Neuronal stem cell (in vitro differentiated cells): ENCODE measurements at regions not wholly inside any gene's neighbourhood (a gene's known extent, or its start where the extent isn't known, plus 50 kb on each side); places are given as distances from the start of the nearest gene placed in this dataset.

Experiments
- DNase-seq: peaks from one replicate; pipeline ENCODE4 v3.0.0-alpha.2; 2013; ENCODE audit warnings: low spot score
- H2AFZ ChIP-seq: one replicate; pipeline ENCODE4 v1.6.1; 2013; ENCODE audit warnings: mild to moderate bottlenecking, low read length, inconsistent platforms
- H2AK5ac ChIP-seq: 2 replicates; pipeline ENCODE4 v1.6.1; 2013; ENCODE audit warnings: low read depth, mild to moderate bottlenecking, inconsistent platforms, low read length, moderate library complexity, mixed read lengths
- H2BK120ac ChIP-seq: 2 replicates; pipeline ENCODE4 v1.6.1; 2013; ENCODE audit warnings: low read depth, mild to moderate bottlenecking, inconsistent platforms, low read length, moderate library complexity, mixed read lengths
- H2BK12ac ChIP-seq: one replicate; pipeline ENCODE4 v1.6.1; 2013; ENCODE audit warnings: low read length, inconsistent platforms
- H2BK15ac ChIP-seq: 2 replicates; pipeline ENCODE4 v1.6.1; 2013; ENCODE audit warnings: mild to moderate bottlenecking, low read length, inconsistent platforms, mixed read lengths
- H2BK5ac ChIP-seq: one replicate; pipeline ENCODE4 v1.6.1; 2013; ENCODE audit warnings: inconsistent platforms, mild to moderate bottlenecking, low read length, moderate library complexity
- H3K14ac ChIP-seq: one replicate; pipeline ENCODE4 v1.6.1; 2013; ENCODE audit warnings: low read length, inconsistent platforms
- H3K18ac ChIP-seq: 2 replicates; pipeline ENCODE4 v1.6.1; 2013; ENCODE audit warnings: low read length, inconsistent platforms
- H3K23ac ChIP-seq: 2 replicates; pipeline ENCODE4 v1.6.1; 2013; ENCODE audit warnings: low read depth, mild to moderate bottlenecking, mixed read lengths, low read length, inconsistent platforms; ENCODE audit not compliant: poor library complexity
- H3K27ac ChIP-seq: replicated peaks from 3 replicates; pipeline ENCODE4 v1.5.1; 2013; ENCODE audit warnings: low read length, inconsistent platforms
- H3K27me3 ChIP-seq, 3 experiments: 2 replicates each; pipeline ENCODE4 v1.6.1; 2013; ENCODE audit warnings: low read length in 3 of 3, mild to moderate bottlenecking in 2 of 3, inconsistent platforms in 1 of 3, low read depth in 1 of 3, mixed read lengths in 1 of 3, moderate library complexity in 1 of 3; ENCODE audit not compliant: control insufficient read depth in 3 of 3, insufficient read depth in 3 of 3
- H3K36me3 ChIP-seq, 2 donors: replicated peaks in 1 of 2; 2 replicates each; pipeline ENCODE4 v1.6.1; 2013; ENCODE audit warnings: low read length in 2 of 2; ENCODE audit not compliant: control insufficient read depth in 2 of 2, insufficient read depth in 2 of 2
- H3K4ac ChIP-seq: 2 replicates; pipeline ENCODE4 v1.6.1; 2013; ENCODE audit warnings: inconsistent platforms, mild to moderate bottlenecking, low read length, moderate library complexity
- H3K4me1 ChIP-seq, 2 donors: 1 replicate in 1 of 2; 2 replicates in 1 of 2; pipeline ENCODE4 v1.6.1; 2013; ENCODE audit warnings: low read length in 2 of 2, low read depth in 1 of 2; ENCODE audit not compliant: control insufficient read depth in 2 of 2, insufficient read depth in 1 of 2
- H3K4me2 ChIP-seq: one replicate; pipeline ENCODE4 v1.6.1; 2013; ENCODE audit warnings: mild to moderate bottlenecking, low read length, inconsistent platforms; ENCODE audit not compliant: insufficient read depth, poor library complexity, severe bottlenecking
- H3K4me3 ChIP-seq, 2 donors: 2 replicates each; pipeline ENCODE4 v1.5.1; 2013; ENCODE audit warnings: low read length in 2 of 2, mild to moderate bottlenecking in 2 of 2, inconsistent platforms in 1 of 2, moderate library complexity in 1 of 2
- H3K79me1 ChIP-seq: one replicate; pipeline ENCODE4 v1.6.1; 2013; ENCODE audit warnings: low read depth, mild to moderate bottlenecking, inconsistent platforms, low read length, moderate library complexity
- H3K9ac ChIP-seq: one replicate; pipeline ENCODE4 v1.6.1; 2013; ENCODE audit warnings: mild to moderate bottlenecking, low read depth, low read length, inconsistent platforms; ENCODE audit not compliant: poor library complexity
- H3K9me3 ChIP-seq, 2 donors: replicated peaks in 1 of 2; 2 replicates each; pipeline versions ENCODE3 to v1.6.1; 2013; ENCODE audit warnings: low read length in 2 of 2, mild to moderate bottlenecking in 2 of 2, inconsistent platforms in 1 of 2, low read depth in 1 of 2, mixed read lengths in 1 of 2, moderate library complexity in 1 of 2; ENCODE audit not compliant: control insufficient read depth in 2 of 2, insufficient read depth in 1 of 2
- H4K8ac ChIP-seq: one replicate; pipeline ENCODE4 v1.6.1; 2013; ENCODE audit warnings: low read depth, mild to moderate bottlenecking, inconsistent platforms, low read length, moderate library complexity
- H4K91ac ChIP-seq: one replicate; pipeline ENCODE4 v1.6.1; 2013; ENCODE audit warnings: low read length, low read depth, mild to moderate bottlenecking, inconsistent platforms; ENCODE audit not compliant: poor library complexity
- WGBS, 2 donors: extraction: QIAGEN DNeasy Blood & Tissue Kit; methylation state at CpG; one replicate each; pipeline ENCODE4 v1.1.7; 2013; ENCODE audit warnings: missing lambda C conversion rate in 2 of 2, mixed read lengths in 1 of 2; ENCODE audit not compliant: insufficient read length in 2 of 2, insufficient replicate concordance in 1 of 2; ENCODE audit errors: extremely low coverage in 2 of 2; 5-methylcytosine and 5-hydroxymethylcytosine counted together

GRCh38 chr15:91528801-91529200 is 324.7 kb upstream of the SLCO3A1 start:
- H3K79me1 ChIP-seq = no peaks in the 10 kb centered on the region
- H3K23ac ChIP-seq = no peak overlapping the region
- H2BK12ac ChIP-seq = no peak overlapping the region
- no peak overlapping the region for H2AFZ ChIP-seq
- no peaks in the 10 kb centered on the region for H3K36me3 ChIP-seq
- H3K4me3 ChIP-seq = no peak overlapping the region
- no CpG with 5 or more reads among the region's 5 CpGs for WGBS, 2 donors
- H4K8ac ChIP-seq = no peak overlapping the region
- no peak overlapping the region for H2BK5ac ChIP-seq
- no peak overlapping the region for H2AK5ac ChIP-seq
- no peak overlapping the region for H3K14ac ChIP-seq
- no peak overlapping the region for H3K4ac ChIP-seq
- no peak overlapping the region for H4K91ac ChIP-seq
- peaks cover 0 to 5% of the 10 kb centered on the region in 2 donors for H3K9me3 ChIP-seq
- no peak overlapping the region for H2BK15ac ChIP-seq
- no peak for DNase-seq
- no peak overlapping the region for H3K27ac ChIP-seq
- H3K18ac ChIP-seq = no peak overlapping the region
- no peaks in the 10 kb centered on the region for H3K4me1 ChIP-seq
- no peak overlapping the region for H2BK120ac ChIP-seq
- H3K27me3 ChIP-seq = no peaks in the 10 kb centered on the region
- no peak overlapping the region for H3K9ac ChIP-seq
- no peak overlapping the region for H3K4me2 ChIP-seq

- WGBS, 2 donors = no CpG with 5 or more reads among the region's 5 CpGs
- H3K4me2 ChIP-seq = no peak overlapping the region
Measured at GRCh38 chr15:91529534-91529933, 324.0 kb upstream of the SLCO3A1 start.

DNA sequence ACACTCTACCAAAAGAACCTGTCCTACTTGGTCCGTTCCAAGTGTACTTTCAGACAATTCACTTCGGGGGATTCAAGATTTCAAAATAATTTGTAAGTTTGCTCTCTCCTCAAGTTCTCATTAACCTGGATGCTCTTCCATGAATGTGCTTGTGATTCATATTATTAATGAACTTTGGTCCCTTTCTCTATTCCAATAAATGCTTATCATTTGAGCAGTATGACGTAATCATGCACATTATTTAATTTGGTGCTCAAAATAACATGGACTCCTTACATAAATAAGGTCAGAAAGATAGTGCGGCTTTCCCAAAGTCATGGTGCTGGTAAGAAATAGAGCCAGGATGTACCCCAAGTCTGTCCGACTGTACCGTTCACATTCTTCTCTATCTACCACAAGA is 323.2 kb upstream of the SLCO3A1 start:
- H3K9ac ChIP-seq = no peak overlapping the region
- no peak overlapping the region for H3K27ac ChIP-seq
- no peaks in the 10 kb centered on the region for H3K36me3 ChIP-seq
- H3K9me3 ChIP-seq = peaks cover 0 to 3% of the 10 kb centered on the region in 2 donors
- H3K4ac ChIP-seq = no peak overlapping the region
- H3K4me2 ChIP-seq = no peak overlapping the region
- H2BK12ac ChIP-seq = no peak overlapping the region
- no peak overlapping the region for H4K91ac ChIP-seq
- H3K18ac ChIP-seq = no peak overlapping the region
- no peak overlapping the region for H2BK5ac ChIP-seq
- H4K8ac ChIP-seq = no peak overlapping the region
- no peaks in the 10 kb centered on the region for H3K27me3 ChIP-seq
- WGBS, 2 donors = no CpG with 5 or more reads among the region's 6 CpGs
- H2BK120ac ChIP-seq = no peak overlapping the region
- no peak overlapping the region for H3K4me3 ChIP-seq
- no peak for DNase-seq
- H3K4me1 ChIP-seq = no peaks in the 10 kb centered on the region
- H3K14ac ChIP-seq = no peak overlapping the region
- H2AK5ac ChIP-seq = no peak overlapping the region
- H3K79me1 ChIP-seq = no peaks in the 10 kb centered on the region
- H2BK15ac ChIP-seq = no peak overlapping the region
- H3K23ac ChIP-seq = no peak overlapping the region
- H2AFZ ChIP-seq = no peak overlapping the region

More at GRCh38 chr15:91529534-91529933, 324.0 kb upstream of the SLCO3A1 start:
- H3K9ac ChIP-seq = no peak overlapping the region
- H3K4me1 ChIP-seq = no peaks in the 10 kb centered on the region
- no peak overlapping the region for H3K18ac ChIP-seq
- no peak overlapping the region for H2AFZ ChIP-seq
- H3K4ac ChIP-seq = no peak overlapping the region
- no peak overlapping the region for H4K8ac ChIP-seq
- no peak overlapping the region for H2AK5ac ChIP-seq
- no peak overlapping the region for H3K4me3 ChIP-seq
- H4K91ac ChIP-seq = no peak overlapping the region
- H2BK120ac ChIP-seq = no peak overlapping the region
- no peak overlapping the region for H3K23ac ChIP-seq
- H2BK5ac ChIP-seq = no peak overlapping the region
- H3K27me3 ChIP-seq = no peaks in the 10 kb centered on the region
- no peaks in the 10 kb centered on the region for H3K36me3 ChIP-seq
- peaks cover 0 to 3% of the 10 kb centered on the region in 2 donors for H3K9me3 ChIP-seq
- H2BK15ac ChIP-seq = no peak overlapping the region
- no peak overlapping the region for H3K14ac ChIP-seq
- H3K79me1 ChIP-seq = no peaks in the 10 kb centered on the region
- no peak for DNase-seq
- H3K27ac ChIP-seq = no peak overlapping the region
- H2BK12ac ChIP-seq = no peak overlapping the region

DNA sequence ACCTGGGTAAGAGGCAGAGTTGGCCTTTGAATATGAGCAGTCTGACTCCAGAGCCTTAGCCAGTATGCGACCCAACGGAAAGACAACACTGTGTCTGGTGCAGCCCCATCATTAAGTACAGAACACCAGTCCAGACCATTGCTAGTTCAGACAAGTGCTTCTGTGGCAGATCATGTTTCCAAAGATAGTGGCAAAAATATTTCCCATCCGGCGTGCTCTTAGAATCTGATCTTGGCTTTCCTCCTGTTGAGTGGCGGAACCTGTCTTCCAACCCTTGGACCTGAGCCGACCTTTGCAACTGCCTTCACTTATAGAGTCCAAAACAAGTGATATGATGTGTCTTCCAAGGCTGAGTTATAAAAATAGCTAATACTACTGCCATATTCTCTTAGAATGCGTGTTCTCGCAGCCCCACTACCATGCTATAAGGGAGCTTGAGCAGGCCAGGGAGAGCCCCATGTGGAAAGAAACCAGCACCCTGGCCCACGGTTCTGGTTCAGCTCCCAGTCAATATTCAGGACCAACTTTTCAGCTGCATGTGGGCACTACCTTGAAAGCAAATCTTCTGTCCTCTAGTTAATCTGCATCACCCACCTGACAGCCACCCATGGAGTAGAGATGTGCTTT is 322.4 kb upstream of the SLCO3A1 start:
- Histone ChIP-seq H3K27ac (no peak overlapping the region), H2AK5ac (no peak overlapping the region), H2BK15ac (no peak overlapping the region), H3K27me3 (no peaks in the 10 kb centered on the region), H3K79me1 (no peaks in the 10 kb centered on the region), H3K23ac (no peak overlapping the region), H4K91ac (no peak overlapping the region), H3K4me3 (no peak overlapping the region), H3K14ac (no peak overlapping the region), H3K4ac (no peak overlapping the region), H2AFZ (no peak overlapping the region), H2BK120ac (no peak overlapping the region), H3K9ac (no peak overlapping the region), H3K36me3 (no peaks in the 10 kb centered on the region), H3K4me2 (no peak overlapping the region), H4K8ac (no peak overlapping the region), H2BK5ac (no peak overlapping the region), H3K4me1 (no peaks in the 10 kb centered on the region), H3K9me3 (no peaks in the 10 kb centered on the region), H2BK12ac (no peak overlapping the region), H3K18ac (no peak overlapping the region)
- DNase-seq = no peak
- WGBS, 2 donors = no CpG with 5 or more reads among the region's 9 CpGs
